ENCODE measurements at regions not wholly inside any gene's neighbourhood (a gene's known extent, or its start where the extent isn't known, plus 50 kb on each side); places are given as distances from the start of the nearest gene placed in this dataset.
"Not testable (repeated sequence)": the region's sequence is repeated elsewhere in the genome, so short reads cannot be mapped to it uniquely, and the experiment has no call there.

DNA sequence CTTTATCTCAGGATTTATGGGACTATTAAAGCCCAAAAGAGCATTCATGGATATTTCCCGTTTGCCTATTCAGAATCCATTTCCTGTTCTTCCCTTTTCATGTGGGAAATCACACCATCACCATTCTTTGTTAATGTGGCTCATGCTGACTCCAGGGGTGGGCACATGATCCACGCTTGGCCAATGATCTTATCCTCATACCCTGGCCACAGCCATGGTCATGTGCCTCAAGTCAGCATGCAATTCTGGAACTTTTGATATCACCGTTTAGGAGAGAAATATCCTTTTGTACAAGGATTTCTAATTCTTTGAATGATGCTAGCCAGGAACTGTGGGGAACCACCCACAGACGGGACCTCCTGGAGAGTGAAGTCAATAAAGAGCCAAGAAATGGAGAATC is 272.2 kb downstream of the PRELID2 start:
- DNase-seq, result no peak

DNA sequence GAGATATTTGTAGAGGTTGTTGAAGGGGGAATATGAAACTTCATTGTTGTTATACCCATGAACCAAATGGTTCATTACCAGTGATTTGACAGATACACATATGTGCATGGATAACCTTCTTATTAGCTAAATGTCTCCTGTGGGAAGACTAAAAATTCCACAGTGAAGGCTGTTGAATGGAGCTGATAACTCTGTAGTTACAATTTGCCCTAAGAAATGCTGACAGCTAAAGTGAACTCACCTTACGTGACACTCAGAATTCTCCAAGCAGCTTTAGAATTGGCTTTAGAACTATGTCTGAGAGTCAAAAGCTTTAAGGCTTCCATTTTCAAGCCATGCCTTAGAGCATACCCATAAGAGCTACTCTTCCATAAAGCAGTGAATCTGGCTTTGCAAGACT is 276.9 kb downstream of the PRELID2 start:
- DNase-seq, result no peak

DNA sequence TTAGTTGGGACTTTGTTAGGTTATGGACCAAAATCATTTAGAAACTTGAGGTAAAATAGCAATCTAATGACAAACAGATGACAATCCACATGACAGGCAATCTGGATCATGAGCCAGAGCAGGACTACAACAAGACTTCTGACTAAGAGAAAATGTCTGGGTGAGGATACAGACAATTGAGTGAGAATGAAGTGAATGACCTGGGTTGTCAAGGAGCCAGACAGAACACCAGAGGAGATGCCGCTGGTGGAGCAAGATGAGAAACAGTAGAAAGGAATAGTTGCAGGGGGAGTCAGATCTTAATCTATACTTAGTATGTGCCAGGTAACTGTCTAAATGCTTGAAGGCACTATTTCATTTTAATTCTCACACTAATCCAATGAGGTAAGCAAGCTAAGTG is 277.8 kb downstream of the PRELID2 start:
- DNase-seq, result no peak

DNA sequence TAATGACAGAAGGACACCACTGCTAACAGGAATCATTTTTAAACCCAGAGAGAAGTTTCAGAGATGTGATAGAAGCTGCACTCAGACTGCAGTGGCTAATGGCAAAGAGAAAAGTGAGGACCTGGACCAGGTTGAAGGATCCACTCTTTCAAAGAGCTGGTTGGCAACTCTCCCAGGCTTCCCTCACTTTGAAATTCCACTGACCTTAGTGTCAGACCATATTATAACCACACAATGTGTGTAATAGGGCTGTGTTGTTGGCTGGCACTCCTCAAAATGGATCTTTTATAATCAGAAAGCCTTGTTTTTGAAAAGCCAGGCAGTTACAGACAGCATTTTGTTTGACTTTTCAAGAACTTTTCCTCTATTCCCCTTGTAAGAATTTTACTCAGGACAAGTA is 280.7 kb downstream of the PRELID2 start:
- DNase-seq, result no peak

DNA sequence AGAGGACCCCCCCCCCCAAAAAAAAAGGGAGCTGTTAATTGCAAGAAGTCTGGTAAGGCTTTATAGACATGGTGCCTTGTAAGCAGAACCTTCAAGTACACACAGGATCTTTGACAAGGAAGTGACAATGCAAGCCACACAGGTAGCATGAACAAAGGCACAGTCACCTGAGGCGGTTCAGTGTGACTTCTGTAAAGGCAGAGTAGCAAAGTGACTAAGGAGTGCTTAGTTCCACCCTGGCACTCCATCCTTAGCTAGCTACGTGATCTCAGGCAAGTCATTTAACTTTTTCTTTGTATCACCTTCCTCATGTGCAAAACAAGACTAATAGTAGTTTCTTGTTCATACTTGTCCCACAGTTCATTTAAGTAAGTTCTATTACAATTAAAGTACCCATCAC is 282.0 kb downstream of the PRELID2 start:
- DNase-seq, result no peak

DNA sequence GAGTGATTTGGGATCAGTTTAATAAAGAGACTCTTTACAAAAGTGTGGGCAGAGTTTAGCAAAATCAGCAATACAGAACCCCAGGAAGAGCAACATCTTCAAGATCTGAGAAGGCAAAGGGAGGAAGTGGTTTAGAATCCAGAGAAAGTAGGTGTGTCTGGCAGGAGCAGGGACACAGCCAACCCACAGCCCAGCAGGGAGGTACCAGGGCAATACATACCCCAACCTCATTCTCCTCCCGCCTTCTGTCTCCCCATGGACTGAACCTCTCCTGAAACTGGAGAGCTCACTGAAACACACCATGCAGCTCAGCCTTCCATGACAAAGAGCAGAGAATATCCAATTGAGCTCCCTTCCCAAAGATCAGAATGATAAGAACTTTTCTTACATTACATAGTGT is 283.4 kb downstream of the PRELID2 start:
- DNase-seq, result no peak

DNA sequence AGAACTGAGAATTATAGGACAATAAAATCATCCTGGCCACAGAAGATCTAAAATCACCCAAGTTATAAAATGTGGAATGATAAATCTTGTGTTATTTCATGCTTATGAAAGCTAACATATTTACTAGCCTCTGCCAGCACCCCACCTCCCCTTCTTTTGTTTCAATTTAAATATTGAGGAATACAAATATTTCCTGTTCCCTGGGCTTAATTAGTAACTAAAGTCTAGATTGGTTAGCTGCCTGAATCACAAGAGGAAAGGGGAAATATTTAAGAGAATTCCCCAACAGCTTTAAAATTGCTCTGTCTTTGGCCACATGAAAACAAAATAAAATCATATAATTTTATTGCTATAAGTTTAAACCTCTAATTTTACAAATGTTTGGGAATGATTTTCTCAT is 287.0 kb downstream of the PRELID2 start:
- DNase-seq, result no peak

DNA sequence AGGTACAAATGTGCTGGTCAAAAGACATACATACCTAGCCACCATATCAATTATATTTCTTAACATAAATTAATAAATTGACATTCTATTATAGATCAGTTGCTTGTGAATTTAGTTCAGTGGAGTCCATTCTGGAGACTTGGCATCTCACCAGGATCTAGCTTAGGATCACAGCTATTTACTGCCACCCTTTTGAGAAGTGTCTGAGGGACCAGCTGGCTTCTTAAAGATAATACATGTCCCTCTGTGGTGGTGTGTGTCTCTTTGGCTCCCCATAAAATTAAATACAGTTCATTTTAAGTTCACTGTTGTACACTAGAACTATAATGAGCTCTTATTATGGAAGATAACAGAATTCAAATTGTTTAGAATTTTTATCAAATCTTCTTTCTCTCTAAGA is 290.7 kb downstream of the PRELID2 start:
- DNase-seq, result no peak

DNA sequence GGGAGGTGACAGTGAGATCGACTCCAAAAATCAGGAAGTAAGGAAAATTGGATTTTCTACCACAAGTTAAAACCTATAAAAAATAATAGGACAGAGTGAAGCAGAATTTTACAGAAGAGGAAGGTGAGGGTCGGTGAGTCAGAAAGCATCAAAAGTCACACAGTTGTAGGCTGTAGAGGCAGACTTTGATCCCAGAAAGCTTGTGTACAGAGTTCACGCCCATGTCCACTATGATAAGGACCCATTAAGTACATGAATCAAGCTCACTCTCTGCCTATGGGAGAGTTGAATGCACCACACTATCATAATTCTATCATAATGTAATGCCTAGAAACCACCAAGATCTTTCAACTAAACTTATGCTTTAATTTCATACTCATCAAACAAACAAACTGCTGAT is 291.2 kb downstream of the PRELID2 start:
- DNase-seq, result no peak

DNA sequence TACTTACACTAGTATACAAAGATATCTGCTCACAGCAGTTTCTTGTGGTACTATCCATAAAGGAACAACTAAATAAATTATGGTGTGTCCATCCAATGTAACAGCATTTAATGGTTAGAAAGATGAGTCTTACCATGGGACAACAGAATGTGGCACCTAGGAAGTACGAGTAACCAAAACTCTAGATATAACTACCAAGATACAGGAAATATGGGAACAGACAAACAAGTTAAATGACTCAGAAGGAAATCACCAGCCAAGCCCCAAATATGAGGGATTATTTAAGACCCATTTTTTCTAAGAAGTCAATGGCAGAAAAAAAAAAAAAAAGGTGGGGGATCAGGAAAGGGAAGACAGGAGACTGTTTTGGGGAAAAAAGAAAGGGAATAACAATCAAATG is 294.8 kb downstream of the PRELID2 start:
- DNase-seq, result no peak

DNA sequence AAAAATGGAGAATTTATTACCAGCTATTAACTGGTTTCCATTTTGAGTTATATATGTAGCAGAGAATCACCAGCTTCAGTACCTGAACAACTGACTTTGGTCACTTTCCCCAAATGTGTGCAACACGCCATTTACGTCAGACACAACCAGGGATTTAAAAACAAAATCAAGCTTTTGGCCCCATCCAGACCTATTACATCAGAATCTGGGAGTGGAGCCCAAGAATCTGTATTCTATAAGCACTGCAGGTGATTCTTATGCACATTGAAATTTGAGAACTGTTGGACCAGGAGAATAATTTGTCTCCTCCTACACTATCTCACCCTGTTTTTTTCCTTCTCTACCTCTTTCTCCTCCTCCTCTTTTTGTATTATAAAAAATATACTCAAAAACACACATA is 295.9 kb downstream of the PRELID2 start:
- DNase-seq, result no peak

DNA sequence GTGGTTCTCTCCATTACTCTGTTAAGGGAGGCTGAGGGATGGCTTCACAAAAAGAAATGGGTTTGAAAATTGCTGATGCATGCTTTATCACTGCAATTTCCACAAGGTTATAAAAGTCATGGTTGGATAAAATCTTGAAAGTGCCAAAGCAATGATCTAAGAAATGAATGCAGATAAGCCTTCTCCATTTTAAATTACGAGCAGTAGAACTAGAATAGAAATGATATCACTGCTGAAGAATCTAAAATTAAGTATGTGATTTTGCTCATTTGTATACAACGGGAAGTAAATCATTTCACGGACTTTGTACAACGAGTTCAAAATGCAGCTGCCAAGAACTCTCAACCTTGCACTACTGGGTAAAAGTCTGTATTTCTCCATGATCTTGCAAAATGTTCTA is 299.0 kb downstream of the PRELID2 start:
- DNase-seq, result no peak

DNA sequence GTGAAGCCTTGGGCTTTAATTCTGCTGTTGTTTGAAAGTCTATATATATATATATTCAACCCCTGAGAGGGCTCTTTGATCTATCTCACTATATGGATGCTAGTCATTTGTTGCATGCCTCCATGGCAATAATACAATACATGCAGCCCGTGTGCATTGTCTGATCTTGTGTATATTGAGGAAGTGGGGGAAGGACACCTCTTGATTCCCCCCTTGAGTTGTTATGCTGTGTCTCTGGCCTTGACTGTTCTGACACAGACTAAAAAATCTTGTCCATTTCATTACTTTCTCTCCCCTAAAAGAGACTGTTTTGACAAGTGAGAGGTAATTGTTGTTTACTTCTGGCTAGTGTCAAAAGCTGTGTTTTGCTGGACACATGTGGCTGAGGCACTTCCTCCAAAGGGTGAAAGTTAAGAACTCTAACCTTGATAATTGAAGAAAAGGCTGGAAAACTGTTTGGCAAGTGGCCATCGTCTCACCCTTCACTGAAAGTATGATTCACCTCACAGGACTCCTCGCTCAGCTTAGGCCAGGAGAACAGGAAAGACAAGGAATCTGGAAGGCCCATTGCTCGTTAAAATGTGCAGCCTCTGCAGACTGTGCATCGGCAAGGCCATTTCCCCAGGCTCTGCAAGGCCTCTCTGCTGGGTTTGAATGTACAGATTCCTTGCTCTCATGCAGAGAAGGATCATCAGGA is 304.0 kb downstream of the PRELID2 start:
- DNase-seq, result no peak

DNA sequence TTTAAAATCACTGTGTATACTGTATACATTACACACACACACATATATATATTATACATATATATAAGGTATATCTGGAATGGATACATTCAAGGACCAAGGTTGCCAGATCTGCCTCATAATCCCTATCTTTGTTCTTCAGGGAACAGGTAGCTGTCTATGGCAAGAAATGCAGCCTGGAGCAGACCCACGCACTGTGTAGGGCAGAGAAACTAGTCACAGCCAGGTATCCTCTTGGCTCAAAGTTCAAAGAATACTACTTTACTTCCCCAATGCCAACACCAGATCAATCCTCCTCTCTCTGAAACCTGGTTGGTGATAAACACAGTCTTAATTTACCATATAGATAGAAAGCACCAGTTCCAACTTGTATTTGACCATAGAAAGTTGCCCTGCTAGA is 313.6 kb downstream of the PRELID2 start:
- DNase-seq, result no peak

DNA sequence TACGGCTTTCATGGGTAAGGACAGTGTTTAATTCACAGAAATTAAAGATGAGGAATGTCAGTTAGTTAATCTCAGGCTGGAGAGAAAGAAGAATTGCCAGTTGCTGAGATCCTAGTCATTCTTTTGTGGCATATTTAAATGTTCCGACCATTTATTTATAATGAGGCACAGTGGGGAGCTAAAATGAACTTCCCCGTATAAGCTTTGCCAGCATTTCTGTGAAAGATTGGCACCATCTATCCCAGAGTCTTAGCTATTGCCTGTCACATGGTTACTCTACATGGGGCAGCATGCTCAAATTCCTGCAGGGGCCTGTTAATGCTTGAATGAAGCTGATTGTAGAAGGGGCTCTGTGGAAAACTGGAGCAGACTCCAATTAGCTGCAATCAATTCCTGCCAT is 314.1 kb downstream of the PRELID2 start:
- no peak for DNase-seq

DNA sequence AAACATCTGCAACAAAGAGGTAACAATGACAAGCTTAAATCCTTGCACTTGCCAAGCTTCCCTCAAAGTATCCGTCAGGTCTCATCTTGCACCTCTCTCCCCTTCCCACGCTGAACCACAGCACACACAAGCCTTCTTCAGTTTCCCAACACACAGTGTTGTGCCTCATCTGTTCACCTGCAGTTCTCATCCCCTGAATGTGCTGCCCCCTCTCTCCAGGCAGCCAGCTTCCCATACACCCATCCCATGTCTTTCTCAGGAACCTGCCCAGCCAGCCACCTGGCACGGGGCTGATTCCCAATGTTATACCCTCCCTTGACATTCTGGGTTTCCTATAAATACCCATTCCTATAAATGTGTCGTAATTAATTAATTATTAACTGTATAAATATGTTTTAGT is 314.8 kb downstream of the PRELID2 start:
- no peak for DNase-seq

DNA sequence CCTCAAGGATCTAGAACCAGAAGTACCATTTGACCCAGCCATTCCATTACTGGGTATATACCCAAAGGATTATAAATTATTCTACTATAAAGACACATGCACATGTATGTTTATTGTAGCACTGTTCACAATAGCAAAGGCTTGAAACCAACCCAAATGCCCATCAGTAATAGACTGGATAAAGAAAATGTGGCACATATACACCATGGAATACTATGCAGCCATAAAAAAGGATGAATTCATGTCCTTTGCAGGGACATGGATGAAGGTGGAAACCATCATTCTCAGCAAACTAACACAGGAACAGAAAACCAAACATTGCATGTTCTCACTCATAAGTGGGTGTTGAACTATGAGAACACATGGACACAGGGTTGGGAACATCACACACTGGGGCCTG is 317.6 kb downstream of the PRELID2 start:
- not testable (repeated sequence) for DNase-seq

DNA sequence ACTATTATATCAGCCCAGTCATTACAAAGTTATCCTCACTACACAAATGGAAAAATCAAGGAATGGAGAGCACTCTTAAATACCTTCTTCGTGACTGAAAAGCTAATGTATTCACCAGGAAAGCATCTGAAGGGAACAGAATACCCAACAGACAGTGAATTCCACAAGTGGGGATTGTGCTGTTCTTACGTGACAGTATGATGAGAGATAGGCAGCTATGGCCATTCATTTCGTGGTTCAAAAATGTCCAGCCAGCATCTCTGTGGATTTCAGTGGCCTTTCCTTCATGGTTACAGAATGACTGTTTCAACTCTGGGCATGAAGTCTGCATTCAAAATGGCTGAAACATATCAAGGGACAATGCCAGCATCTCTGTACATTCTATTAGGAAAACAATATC is 323.8 kb downstream of the PRELID2 start:
- DNase-seq, result no peak

DNA sequence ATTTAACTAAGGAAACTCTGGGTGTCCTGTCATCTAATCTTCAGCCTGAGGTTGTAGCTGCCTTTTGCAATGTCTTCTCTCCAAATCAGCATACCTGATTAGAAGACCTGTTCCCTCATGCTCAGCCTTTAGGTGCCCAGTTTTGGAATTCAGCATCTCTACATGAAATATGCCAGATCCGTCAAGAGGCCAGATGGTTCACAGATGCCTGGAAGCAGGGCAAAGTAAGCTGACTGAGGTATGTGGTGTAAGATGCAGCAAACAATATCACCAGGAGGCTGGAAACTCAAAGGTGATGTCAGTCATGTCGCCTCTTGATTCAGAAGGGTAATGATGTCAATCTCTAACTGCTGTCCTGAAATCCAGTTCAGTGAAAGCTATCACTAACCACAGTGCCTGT is 324.4 kb downstream of the PRELID2 start:
- no peak for DNase-seq

DNA sequence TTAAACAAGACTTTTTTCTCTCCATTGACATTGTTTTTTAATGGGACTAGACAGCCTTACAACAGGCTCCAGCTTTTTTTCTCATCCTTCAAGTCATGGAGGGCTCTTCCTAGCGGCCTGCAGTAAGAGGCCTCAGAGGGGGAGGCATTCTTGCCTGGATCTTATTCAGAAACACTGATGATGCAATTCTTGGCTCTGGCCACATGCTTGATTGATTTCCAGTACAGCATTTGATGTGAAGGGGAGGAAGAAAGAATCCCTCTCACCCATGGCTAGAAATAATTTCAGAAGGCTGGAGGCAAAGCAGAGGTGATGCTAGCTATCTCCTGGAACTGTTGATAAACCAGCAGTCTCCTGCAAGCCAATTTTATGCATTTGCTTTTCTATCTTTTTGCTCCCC is 324.8 kb downstream of the PRELID2 start:
- DNase-seq, result no peak

DNA sequence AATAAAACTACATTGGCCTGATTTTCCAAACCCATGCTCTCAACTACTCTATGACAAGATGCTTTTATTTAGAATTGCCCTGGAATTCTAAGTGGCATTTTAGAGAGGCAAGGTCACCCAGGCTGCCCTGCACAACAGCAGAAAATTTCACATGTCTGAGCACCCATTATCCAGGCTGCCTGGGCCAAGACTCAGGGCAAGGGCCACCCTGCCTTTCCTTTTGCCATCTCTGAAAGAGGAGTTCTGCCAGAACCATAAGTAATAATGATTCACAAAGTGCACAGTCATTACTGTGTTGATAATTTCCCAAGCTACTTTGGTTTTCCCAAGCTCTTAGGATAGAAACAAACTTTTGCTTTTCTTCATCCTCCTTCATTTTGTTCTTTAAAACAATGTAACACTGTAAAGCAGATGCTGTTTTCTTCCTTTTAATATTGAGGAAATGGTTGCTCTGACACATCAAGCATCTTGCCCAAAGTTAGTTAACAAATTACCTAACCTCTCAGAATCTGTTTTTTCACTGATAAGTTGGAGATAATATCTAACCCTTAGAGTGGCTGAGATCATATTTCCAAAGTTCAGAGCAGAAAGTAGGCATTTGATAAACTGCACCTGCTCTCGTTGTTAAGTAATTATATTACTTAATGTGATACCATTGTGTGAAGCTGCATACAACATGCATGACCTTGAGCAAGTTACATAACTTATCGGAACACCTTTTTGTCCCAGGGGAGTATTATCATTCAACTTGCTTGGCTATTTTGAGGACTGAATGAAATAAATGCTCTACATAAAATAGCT is 325.6 kb downstream of the PRELID2 start:
- DNase-seq, result no peak

DNA sequence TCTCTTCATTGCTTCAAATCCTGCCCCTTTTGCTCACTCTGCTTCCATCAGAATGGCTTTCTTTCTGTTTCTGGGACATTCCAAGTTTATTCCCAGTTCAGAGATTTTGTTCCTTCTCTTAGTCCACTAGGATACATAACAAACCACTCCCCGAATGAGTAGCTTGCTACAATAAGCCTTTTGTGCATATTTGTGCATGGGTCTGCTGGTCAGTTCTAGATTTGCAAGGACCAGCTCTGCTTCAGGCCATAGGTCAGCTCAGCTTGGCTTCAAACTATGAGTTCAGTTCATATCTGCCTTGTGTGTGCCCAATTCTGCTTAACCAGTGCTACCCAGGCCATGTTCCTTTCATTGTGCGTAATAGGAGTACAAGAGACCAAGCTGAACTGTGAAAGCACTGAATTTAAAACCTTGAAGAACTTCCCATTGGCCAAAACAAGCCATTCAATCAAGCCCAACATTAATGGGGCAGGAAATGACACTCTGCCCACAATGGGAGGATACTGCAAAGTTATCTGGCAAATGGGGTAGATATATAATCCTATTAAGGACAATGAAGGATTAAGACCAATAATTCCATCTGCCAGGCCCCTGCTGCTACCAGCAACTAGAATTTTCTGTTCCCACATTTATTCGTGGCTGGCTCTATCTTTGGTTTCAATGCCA is 328.8 kb downstream of the PRELID2 start:
- no peak for DNase-seq

DNA sequence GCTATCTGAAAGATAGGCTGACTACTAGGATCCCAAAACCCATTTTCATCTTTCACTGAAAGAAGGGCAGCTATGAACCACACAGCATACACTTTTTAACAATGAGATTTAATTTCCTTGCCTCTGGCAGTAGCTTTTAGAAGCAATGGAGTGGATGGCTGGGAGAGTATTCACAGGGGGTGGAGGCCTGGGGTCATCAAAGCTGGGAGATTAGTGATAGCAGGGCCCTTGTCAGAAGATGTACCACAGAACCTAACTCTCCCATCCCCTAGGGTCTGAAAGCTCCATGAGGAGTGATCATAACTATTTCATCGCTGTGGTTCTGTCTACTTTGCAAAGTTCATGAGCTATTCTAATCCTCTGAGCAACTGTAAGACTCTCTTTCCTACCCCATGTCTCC is 332.2 kb downstream of the PRELID2 start:
- no peak for DNase-seq

DNA sequence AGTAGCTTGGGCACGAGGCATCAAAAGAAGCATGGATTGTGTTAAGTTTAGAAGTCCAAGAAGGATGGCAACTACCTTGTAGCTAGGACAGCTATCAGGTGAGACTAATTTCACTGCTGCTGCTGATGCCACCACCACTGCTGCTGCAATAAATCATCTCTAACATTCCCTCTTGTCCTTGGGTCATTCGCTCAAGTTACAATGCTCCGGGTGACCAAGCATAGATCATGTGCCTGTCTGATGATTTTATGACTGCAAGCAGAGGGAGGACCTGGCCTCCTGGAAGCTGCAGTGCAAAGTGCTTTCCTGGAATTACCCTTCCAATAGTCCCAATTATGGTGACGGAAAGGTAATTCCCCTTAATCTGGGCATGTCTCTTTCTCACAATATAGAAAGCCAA is 334.4 kb downstream of the PRELID2 start:
- no peak for DNase-seq

Data from SHP77 treated with DMSO at 0.1 percent for 48 hours (cell line).